ENCODE measurements at regions not wholly inside any gene's neighbourhood (a gene's known extent, or its start where the extent isn't known, plus 50 kb on each side); places are given as distances from the start of the nearest gene placed in this dataset.

DNA sequence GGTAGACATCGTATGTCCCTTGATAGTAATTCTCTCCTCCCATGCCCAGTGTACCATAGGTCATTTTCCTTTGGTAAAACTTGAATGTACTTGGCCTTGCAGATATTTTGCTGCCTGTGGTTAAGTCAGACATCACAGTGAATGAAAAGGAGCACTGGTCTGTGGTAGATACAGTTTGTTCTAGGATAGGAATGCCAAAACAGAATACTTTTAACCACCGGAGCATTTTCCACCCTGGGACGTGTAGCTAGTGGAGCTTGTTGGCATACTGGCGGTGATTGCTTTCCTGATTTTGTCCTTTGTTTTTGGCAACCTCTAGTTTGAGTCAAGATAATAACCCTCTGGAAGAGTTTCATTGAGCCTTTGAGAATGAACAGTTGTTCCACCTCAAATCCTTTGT, 92.0 kb upstream of the BMPER start:
- Histone ChIP-seq H3K27ac (ENCODE audit: extremely low read depth, low read depth, low read length) (no peak overlapping the region), H2AFZ (ENCODE audit: low read depth, low read length) (no peak overlapping the region), H4K20me1 (replicated peaks; ENCODE audit: control insufficient read depth, insufficient read depth, low read length) (no peaks in the 10 kb centered on the region), H3K4me2 (ENCODE audit: insufficient read depth, low read length) (no peak overlapping the region), H3K27me3 (ENCODE audit: control insufficient read depth in 2 of 2, insufficient read depth in 2 of 2, low read length in 2 of 2) (no peaks in the 10 kb centered on the region), H3K9me1 (ENCODE audit: control insufficient read depth, insufficient read depth, low read length) (no peaks in the 10 kb centered on the region), H3K36me3 (ENCODE audit: control insufficient read depth, insufficient read depth, low read length) (no peaks in the 10 kb centered on the region), H3K9me3 (replicated peaks; ENCODE audit: control insufficient read depth, insufficient read depth, low read depth, low read length) (no peaks in the 10 kb centered on the region), H3K79me2 (ENCODE audit: control insufficient read depth, insufficient read depth, low read length) (no peaks in the 10 kb centered on the region), H3K4me3 (no peak overlapping the region), H3K9ac (ENCODE audit: insufficient read depth in 1 of 2, low read depth in 2 of 2, low read length in 2 of 2) (no peak overlapping the region), H3K4me1 (replicated peaks in 1 of 2; ENCODE audit: control insufficient read depth in 2 of 2, insufficient read depth in 2 of 2, low read length in 2 of 2) (no peaks in the 10 kb centered on the region)
- FAIRE-seq = no peak
- CTCF ChIA-PET (ENCODE audit: low intra/inter-chr PET ratio) = no interaction called here
- BruUV-seq (replicated peaks) = no TSS peak
- in situ Hi-C loops (cut with MboI) (no loop called here), intact Hi-C loops (cut with micrococcal nuclease) (no loop called here)
- WGBS (ENCODE audit: insufficient coverage, low coverage, missing lambda C conversion rate) = 3% methylated on average over 4 of the region's 4 CpGs
- POLR2A ChIA-PET = no interaction called here
- no peak for DNase-seq (ENCODE audit: extremely low read depth in 1 of 4, low spot score in 3 of 4)
- no peak for ATAC-seq
- TF ChIP-seq, protein P1, sequence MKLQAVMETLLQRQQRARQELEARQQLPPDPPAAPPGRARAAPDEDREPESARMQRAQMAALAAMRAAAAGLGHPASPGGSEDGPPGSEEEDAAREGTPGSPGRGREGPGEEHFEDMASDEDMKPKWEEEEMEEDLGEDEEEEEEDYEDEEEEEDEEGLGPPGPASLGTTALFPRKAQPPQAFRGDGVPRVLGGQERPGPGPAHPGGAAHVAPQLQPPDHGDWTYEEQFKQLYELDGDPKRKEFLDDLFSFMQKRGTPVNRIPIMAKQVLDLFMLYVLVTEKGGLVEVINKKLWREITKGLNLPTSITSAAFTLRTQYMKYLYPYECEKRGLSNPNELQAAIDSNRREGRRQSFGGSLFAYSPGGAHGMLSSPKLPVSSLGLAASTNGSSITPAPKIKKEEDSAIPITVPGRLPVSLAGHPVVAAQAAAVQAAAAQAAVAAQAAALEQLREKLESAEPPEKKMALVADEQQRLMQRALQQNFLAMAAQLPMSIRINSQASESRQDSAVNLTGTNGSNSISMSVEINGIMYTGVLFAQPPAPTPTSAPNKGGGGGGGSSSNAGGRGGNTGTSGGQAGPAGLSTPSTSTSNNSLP (IDR thresholded peaks at IDR 0.05; ENCODE audit: borderline replicate concordance, low read depth, low read length) = no peak
- TF ChIP-seq, protein P2, sequence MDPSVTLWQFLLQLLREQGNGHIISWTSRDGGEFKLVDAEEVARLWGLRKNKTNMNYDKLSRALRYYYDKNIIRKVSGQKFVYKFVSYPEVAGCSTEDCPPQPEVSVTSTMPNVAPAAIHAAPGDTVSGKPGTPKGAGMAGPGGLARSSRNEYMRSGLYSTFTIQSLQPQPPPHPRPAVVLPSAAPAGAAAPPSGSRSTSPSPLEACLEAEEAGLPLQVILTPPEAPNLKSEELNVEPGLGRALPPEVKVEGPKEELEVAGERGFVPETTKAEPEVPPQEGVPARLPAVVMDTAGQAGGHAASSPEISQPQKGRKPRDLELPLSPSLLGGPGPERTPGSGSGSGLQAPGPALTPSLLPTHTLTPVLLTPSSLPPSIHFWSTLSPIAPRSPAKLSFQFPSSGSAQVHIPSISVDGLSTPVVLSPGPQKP (CRISPR knock-in tag; IDR thresholded peaks at IDR 0.05) = no peak
- TF ChIP-seq, protein P3, sequence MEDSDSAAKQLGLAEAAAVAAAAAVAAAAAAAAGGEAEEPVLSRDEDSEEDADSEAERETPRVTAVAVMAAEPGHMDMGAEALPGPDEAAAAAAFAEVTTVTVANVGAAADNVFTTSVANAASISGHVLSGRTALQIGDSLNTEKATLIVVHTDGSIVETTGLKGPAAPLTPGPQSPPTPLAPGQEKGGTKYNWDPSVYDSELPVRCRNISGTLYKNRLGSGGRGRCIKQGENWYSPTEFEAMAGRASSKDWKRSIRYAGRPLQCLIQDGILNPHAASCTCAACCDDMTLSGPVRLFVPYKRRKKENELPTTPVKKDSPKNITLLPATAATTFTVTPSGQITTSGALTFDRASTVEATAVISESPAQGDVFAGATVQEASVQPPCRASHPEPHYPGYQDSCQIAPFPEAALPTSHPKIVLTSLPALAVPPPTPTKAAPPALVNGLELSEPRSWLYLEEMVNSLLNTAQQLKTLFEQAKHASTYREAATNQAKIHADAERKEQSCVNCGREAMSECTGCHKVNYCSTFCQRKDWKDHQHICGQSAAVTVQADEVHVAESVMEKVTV (CRISPR knock-in tag; IDR thresholded peaks at IDR 0.05) = no peak
- TF ChIP-seq, protein P4, sequence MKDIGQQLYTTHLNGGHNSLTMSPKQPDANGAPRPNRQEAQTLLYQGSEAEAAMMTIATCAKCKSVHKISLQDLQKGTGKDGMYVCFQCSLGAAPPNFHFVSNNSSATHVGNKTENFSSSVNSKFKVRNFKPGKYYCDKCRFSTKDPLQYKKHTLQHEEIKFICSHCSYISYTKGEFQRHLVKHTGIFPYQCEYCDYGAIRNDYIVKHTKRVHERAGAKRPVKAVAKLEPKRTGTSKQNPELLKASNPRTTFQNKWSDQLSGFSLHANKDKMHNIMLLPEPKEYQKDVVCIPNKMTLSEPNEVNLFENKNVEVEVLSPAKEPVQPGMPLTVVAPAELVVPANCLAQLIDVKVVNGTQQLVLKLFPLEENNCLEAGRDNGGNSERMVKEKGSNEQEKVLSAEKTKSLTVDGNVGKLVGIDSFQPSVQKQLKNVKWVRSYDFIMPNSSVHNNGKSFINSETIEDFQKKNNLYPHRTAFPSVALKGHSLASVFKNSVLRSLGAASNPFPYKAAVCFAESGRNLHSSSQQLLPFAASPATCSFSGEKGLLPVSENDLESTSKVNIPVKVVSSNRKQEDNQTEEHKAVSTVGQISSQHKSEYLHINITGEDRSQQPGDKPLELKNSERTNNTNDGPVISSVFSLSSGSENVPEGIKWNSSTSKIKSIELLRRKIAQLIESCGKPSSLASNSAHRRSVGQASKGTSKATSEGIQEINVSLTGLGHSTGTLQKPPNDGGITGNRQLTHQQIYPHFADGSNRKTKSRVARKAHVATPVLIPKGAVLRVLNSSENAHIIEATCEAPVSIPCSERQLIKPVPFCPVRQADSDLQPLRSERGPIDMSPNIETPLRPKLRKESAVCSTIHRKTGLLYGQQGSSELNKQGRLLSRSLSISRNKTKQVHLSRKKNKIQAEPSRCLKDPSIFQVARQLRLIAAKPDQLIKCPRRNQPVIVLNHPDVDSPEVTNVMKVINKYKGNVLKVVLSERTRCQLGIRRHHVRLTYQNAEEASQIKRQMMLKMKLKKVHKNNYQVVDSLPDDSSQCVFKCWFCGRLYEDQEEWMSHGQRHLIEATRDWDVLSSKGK (CRISPR knock-in tag; IDR thresholded peaks at IDR 0.05) = no peak
- no peak for TF ChIP-seq CTCFL (IDR thresholded peaks at IDR 0.05; ENCODE audit: borderline replicate concordance, insufficient read depth, low read depth, low read length, poor library complexity, severe bottlenecking)
- TF ChIP-seq, protein P5, sequence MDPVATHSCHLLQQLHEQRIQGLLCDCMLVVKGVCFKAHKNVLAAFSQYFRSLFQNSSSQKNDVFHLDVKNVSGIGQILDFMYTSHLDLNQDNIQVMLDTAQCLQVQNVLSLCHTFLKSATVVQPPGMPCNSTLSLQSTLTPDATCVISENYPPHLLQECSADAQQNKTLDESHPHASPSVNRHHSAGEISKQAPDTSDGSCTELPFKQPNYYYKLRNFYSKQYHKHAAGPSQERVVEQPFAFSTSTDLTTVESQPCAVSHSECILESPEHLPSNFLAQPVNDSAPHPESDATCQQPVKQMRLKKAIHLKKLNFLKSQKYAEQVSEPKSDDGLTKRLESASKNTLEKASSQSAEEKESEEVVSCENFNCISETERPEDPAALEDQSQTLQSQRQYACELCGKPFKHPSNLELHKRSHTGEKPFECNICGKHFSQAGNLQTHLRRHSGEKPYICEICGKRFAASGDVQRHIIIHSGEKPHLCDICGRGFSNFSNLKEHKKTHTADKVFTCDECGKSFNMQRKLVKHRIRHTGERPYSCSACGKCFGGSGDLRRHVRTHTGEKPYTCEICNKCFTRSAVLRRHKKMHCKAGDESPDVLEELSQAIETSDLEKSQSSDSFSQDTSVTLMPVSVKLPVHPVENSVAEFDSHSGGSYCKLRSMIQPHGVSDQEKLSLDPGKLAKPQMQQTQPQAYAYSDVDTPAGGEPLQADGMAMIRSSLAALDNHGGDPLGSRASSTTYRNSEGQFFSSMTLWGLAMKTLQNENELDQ (CRISPR knock-in tag; IDR thresholded peaks at IDR 0.05; ENCODE audit: borderline replicate concordance) = no peak
